LNCaP clone FGC (cell line): ENCODE measurements at regions not wholly inside any gene's neighbourhood (a gene's known extent, or its start where the extent isn't known, plus 50 kb on each side); places are given as distances from the start of the nearest gene placed in this dataset.

Source experiments
- DNase-seq: peaks from one replicate; pipeline ENCODE4 v3.0.0-alpha.2; 2011; ENCODE audit warnings: low read depth
- H3K4me3 ChIP-seq: 2 replicates; pipeline ENCODE4 v1.5.1; 2011; ENCODE audit warnings: mild to moderate bottlenecking, low read depth, low read length, control low read depth
- CTCF ChIP-seq: IDR thresholded peaks from 2 replicates; pipeline ENCODE4 v1.5.1; 2012; ENCODE audit warnings: mild to moderate bottlenecking; ENCODE audit not compliant: control insufficient read depth, insufficient read depth; ENCODE audit errors: extremely low read depth

- TF ChIP-seq CTCF, result no peak
- DNase-seq, result no peak
- no peak overlapping the region for H3K4me3 ChIP-seq
These were observed 247.8 kb upstream of the FAM47A start for GRCh38 chrX:34379891-34380290.

- no peak for DNase-seq
- no peak for TF ChIP-seq CTCF
- no peak overlapping the region for H3K4me3 ChIP-seq
These were observed 245.5 kb upstream of the FAM47A start for GRCh38 chrX:34377645-34378044.

GRCh38 chrX:34371754-34372153 lies 239.6 kb upstream of the FAM47A start:
- no peak for TF ChIP-seq CTCF
- no peak for DNase-seq

DNA sequence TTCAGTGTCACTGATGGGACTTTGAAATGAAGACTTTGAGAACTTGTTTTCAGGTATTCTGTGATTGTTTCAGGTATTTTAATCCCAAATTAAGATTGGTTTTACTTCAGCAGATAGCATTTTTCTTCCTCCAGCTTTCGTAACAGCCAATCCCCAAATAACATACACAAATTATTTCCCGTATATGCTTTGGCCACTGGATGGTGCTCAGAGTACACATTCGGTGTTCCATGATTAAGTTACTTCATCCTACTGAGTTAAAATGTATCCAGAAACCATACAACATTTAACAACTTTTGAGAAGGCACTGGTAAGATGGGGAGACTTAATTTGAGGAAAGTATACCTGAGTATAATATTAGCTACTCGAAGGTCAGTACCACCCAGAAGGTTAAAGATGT lies 233.4 kb upstream of the FAM47A start:
- peak; percentile 31 for DNase-seq
- TF ChIP-seq CTCF, result peak; percentile 71
- no peak overlapping the region for H3K4me3 ChIP-seq

More at GRCh38 chrX:34371754-34372153, 239.6 kb upstream of the FAM47A start:
- no peak overlapping the region for H3K4me3 ChIP-seq

DNA sequence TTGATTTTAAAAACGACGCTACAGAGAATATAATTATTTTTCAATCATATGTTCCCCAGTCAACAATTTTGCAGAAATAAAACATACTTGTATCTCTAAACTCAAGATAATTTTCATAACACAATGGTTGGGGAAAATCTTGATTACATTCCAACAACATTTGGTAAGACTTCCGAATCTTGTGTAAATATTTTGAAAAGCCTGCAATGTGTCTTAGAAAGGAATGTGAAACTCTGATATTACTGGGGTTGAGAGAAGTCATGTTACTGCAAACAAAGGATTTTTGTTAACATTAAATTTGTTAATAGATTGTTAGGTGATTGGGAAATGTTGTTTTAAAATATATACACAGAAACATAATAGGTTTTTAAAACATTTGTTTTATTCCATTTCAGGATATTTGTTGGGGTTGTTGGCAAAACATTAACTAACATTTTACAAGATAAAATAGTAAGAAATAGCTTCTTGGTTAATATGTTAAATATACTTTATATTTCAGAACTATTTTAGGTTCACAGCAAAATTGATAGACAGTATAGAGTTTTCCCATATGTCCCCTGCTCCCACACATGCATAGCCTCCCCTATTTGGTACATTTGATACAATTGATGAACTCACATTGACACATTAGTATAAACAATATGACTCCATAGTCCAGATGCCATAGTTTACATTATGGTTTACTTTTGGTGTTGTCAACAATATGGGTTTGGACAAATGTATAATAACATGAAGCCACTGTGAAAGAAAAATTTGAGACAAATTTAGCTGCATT lies 218.6 kb upstream of the FAM47A start:
- no peak for TF ChIP-seq CTCF
- H3K4me3 ChIP-seq, result no peak overlapping the region
- no peak for DNase-seq

- no peak for TF ChIP-seq CTCF
- peak; percentile 13 for DNase-seq
- no peak overlapping the region for H3K4me3 ChIP-seq
These were observed 210.9 kb upstream of the FAM47A start for GRCh38 chrX:34343001-34343400.

GRCh38 chrX:34341814-34342213 lies 209.7 kb upstream of the FAM47A start:
- DNase-seq, result no peak
- no peak for TF ChIP-seq CTCF
- no peak overlapping the region for H3K4me3 ChIP-seq
